ENCODE measurements at regions not wholly inside any gene's neighbourhood (a gene's known extent, or its start where the extent isn't known, plus 50 kb on each side); places are given as distances from the start of the nearest gene placed in this dataset.

GRCh38 chr5:68565427-68565826, 349.9 kb downstream of the PIK3R1 start:
- TF ChIP-seq CTCF (conservative IDR thresholded peaks at IDR 0.05; ENCODE audit: low read length): no peak
- no peak for TF ChIP-seq EZH2phosphoT487 (IDR thresholded peaks at IDR 0.05; ENCODE audit: borderline replicate concordance, low read depth, low read length)
